ENCODE measurements at regions not wholly inside any gene's neighbourhood (a gene's known extent, or its start where the extent isn't known, plus 50 kb on each side); places are given as distances from the start of the nearest gene placed in this dataset.

GRCh38 chr5:2103940-2104339, 221.2 kb upstream of the IRX4 start:
- DNase-seq (no peak), ATAC-seq (no peak), FAIRE-seq (no peak)
- intact Hi-C loops (cut with DNase I) = no loop called here
- 71 to 82% methylated on average over 6 of the region's 6 CpGs for WGBS, 2 donors
- Histone ChIP-seq H3K4me1 (no peaks in the 10 kb centered on the region), H3K27me3 (peaks cover 0 to 27% (median 0%) of the 10 kb centered on the region in 4 donors), H3K36me3 (no peaks in the 10 kb centered on the region), H3K4me3 (no peak overlapping the region), H3K9me3 (no peaks in the 10 kb centered on the region), H3K27ac (no peak overlapping the region)
- no peak for TF ChIP-seq CTCF (IDR thresholded peaks at IDR 0.05)

DNA sequence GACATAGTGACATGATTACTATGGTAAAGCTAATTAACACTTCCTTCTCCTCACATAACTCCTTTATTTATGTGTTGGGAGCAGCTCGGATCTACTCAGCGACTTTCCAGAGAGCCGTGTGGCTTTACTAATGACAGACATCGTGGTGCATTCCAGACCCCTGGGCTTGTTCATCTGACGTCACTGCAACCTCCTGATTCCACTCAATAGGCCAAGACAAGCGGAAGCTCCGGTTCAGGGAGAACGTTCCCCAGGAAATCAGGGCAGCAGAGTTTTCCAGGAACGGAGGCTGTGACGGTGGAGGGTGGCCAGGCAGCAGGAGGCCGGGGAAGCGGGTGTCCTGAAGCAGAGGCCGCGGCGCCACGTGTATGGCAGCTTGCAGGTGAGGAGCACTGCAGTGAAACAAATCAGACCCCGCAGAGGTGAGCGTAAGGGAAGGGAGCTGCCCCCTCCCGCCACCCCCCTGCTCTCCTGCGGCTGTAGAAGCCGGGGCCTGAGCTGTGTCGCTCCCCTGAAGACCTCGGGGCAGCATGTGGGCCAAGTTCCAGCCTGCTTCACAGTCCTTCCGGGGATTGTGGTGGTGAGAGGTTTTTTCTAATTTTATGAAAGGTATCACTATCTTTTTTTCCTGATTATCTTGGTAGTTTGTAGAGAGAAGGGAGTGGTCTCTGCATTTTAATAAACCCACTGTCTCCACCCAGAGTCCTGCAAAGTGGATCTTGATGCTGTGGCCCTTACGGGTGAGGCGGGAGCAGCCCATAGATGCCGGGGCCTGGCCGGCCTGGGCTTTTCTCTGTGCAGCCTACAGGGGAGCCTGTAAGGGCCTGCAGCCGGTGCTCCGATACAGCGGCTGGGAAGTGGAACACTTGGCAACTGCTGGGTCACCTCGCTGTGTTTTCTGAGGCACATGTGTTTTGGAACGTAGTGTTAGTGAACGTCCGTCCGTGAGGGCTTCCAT, 220.4 kb upstream of the IRX4 start:
- H3K4me3 ChIP-seq = no peak overlapping the region
- peaks cover 0 to 19% (median 0%) of the 10 kb centered on the region in 4 donors for H3K27me3 ChIP-seq
- intact Hi-C loops (cut with DNase I) = no loop called here
- no peak overlapping the region for H3K27ac ChIP-seq
- no peak for TF ChIP-seq CTCF (IDR thresholded peaks at IDR 0.05)
- no peaks in the 10 kb centered on the region for H3K4me1 ChIP-seq
- H3K36me3 ChIP-seq = no peaks in the 10 kb centered on the region
- ATAC-seq (no peak), DNase-seq (no peak), FAIRE-seq (no peak)
- no peaks in the 10 kb centered on the region for H3K9me3 ChIP-seq
- WGBS, 2 donors = 72 to 81% methylated on average over 36 of the region's 36 CpGs

- H3K27ac ChIP-seq = no peak overlapping the region
These were observed 219.0 kb upstream of the IRX4 start for GRCh38 chr5:2101685-2102084.

DNA sequence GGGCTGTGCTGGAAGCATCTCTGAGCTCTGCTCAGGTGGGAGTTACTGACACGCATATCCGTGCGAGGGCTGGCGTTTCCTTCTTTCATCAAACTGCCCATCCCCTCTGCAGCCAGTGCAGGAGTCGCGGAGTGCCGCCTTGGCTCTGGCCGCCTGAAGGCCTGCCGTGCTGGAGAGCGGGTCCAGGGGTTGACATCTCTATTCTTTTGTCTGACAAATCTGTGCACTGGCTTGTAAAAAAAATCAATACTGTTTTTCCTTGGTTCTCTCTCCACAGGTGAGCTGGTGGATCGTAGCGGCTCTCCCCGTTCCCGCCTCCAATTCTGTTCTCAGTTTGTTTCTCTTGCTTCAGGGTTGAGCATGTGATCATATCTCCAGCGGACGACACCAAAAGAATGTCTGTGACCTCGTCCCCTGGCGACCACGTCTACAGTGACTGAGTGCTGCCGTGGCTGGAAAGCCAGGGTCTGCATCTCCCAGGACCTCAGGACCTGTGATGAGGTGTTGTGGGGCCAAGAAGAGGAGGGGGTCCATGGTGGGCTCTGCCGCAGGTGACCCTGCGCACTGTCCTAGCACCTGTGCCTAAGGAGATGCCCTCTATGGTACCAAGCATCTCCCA, 214.3 kb upstream of the IRX4 start:
- intact Hi-C loops (cut with DNase I) = no loop called here
- H3K27me3 ChIP-seq = peaks cover 0 to 4% (median 0%) of the 10 kb centered on the region in 4 donors
- H3K4me3 ChIP-seq = no peak overlapping the region
- WGBS, 2 donors = 17 to 21% methylated on average over 22 of the region's 22 CpGs
- no peaks in the 10 kb centered on the region for H3K4me1 ChIP-seq
- DNase-seq = no peak
- FAIRE-seq = no peak
- no peak for TF ChIP-seq CTCF (IDR thresholded peaks at IDR 0.05)
- ATAC-seq = no peak
- H3K9me3 ChIP-seq = no peaks in the 10 kb centered on the region
- no peak overlapping the region for H3K27ac ChIP-seq
- H3K36me3 ChIP-seq = no peaks in the 10 kb centered on the region

More at GRCh38 chr5:2101685-2102084, 219.0 kb upstream of the IRX4 start:
- no peak for TF ChIP-seq CTCF (IDR thresholded peaks at IDR 0.05)
- no peaks in the 10 kb centered on the region for H3K36me3 ChIP-seq
- no peaks in the 10 kb centered on the region for H3K9me3 ChIP-seq
- intact Hi-C loops (cut with DNase I) = no loop called here
- ATAC-seq (no peak), DNase-seq (no peak), FAIRE-seq (no peak)
- H3K27me3 ChIP-seq = peaks cover 0 to 7% (median 0%) of the 10 kb centered on the region in 4 donors
- WGBS, 2 donors = 66 to 70% methylated on average over 6 of the region's 6 CpGs
- H3K4me1 ChIP-seq = no peaks in the 10 kb centered on the region
- no peak overlapping the region for H3K4me3 ChIP-seq
